SK-N-SH treated with all-trans-retinoic acid at 6 μM for 48 hours (cell line): ENCODE measurements at regions not wholly inside any gene's neighbourhood (a gene's known extent, or its start where the extent isn't known, plus 50 kb on each side); places are given as distances from the start of the nearest gene placed in this dataset.
"Not testable (repeated sequence)": the region's sequence is repeated elsewhere in the genome, so short reads cannot be mapped to it uniquely, and the experiment has no call there.

Experiments used
- ATAC-seq: fragments of 200-7000 bp; cut with Tn5 transposase; 3 replicates; pipeline ENCODE4 v1.9.1; 2020; ENCODE audit warnings: mild to moderate bottlenecking, moderate library complexity
- BACH2 ChIP-seq: fragments of 250-450 bp; sonication (Bioruptor Pico); IDR thresholded peaks from 2 replicates; pipeline ENCODE4 v1.9.0; 2021; ENCODE audit warnings: mild to moderate bottlenecking, borderline replicate concordance
- CREB5 ChIP-seq: fragments of 250-450 bp; sonication (Bioruptor Pico); IDR thresholded peaks from 2 replicates; pipeline ENCODE4 v1.5.1; 2020; ENCODE audit warnings: low read depth, mild to moderate bottlenecking, moderate library complexity
- CSDC2 ChIP-seq: fragments of 250-450 bp; sonication (Bioruptor Pico); IDR thresholded peaks from 2 replicates; pipeline ENCODE4 v1.5.0; 2020; ENCODE audit warnings: mild to moderate bottlenecking, moderate library complexity
- CSRNP3 ChIP-seq: fragments of 250-450 bp; sonication (Bioruptor Pico); IDR thresholded peaks from 2 replicates; pipeline ENCODE4 v1.5.1; 2021; ENCODE audit warnings: mild to moderate bottlenecking, moderate library complexity
- ESRRG ChIP-seq: fragments of 250-450 bp; sonication (Bioruptor Pico); IDR thresholded peaks from 2 replicates; pipeline ENCODE4 v1.6.1; 2021; ENCODE audit warnings: mild to moderate bottlenecking
- GLIS3 ChIP-seq: fragments of 250-450 bp; sonication (Bioruptor Pico); IDR thresholded peaks from 2 replicates; pipeline ENCODE4 v1.5.0; 2020; ENCODE audit warnings: mild to moderate bottlenecking, moderate library complexity
- ISL1 ChIP-seq: fragments of 250-450 bp; sonication (Bioruptor Pico); IDR thresholded peaks from 2 replicates; pipeline ENCODE4 v2.1.2; 2022; ENCODE audit warnings: mild to moderate bottlenecking, moderate library complexity
- OSR1 ChIP-seq: fragments of 250-450 bp; sonication (Bioruptor Pico); IDR thresholded peaks from 2 replicates; pipeline ENCODE4 v1.8.0; 2022; ENCODE audit warnings: moderate library complexity, mild to moderate bottlenecking, inconsistent platforms
- PATZ1 ChIP-seq: fragments of 250-450 bp; sonication (Bioruptor Pico); IDR thresholded peaks from 2 replicates; pipeline ENCODE4 v1.8.0; 2020; ENCODE audit warnings: mild to moderate bottlenecking, moderate library complexity, borderline replicate concordance
- PPARA ChIP-seq: fragments of 250-450 bp; sonication (Bioruptor Pico); IDR thresholded peaks from 2 replicates; pipeline ENCODE4 v1.5.0; 2020; ENCODE audit warnings: mild to moderate bottlenecking, borderline replicate concordance
- RARB ChIP-seq: fragments of 250-450 bp; sonication (Bioruptor Pico); IDR thresholded peaks from 2 replicates; pipeline ENCODE4 v1.8.0; 2021; ENCODE audit warnings: mild to moderate bottlenecking, moderate library complexity
- SNAI2 ChIP-seq: fragments of 250-450 bp; sonication (Bioruptor Pico); IDR thresholded peaks from 2 replicates; pipeline ENCODE4 v1.5.0; 2020; ENCODE audit warnings: mild to moderate bottlenecking, moderate library complexity
- TCF4 ChIP-seq: fragments of 250-450 bp; sonication (Bioruptor Pico); IDR thresholded peaks from 2 replicates; pipeline ENCODE4 v1.8.0; 2021; ENCODE audit warnings: mild to moderate bottlenecking, moderate library complexity, borderline replicate concordance
- TOX ChIP-seq: fragments of 250-450 bp; sonication (Bioruptor Pico); IDR thresholded peaks from 2 replicates; pipeline ENCODE4 v1.8.0; 2021; ENCODE audit warnings: mild to moderate bottlenecking, moderate library complexity, borderline replicate concordance
- TSHZ2 ChIP-seq: fragments of 250-450 bp; sonication (Bioruptor Pico); IDR thresholded peaks from 2 replicates; pipeline ENCODE4 v1.5.0; 2020; ENCODE audit warnings: mild to moderate bottlenecking, moderate library complexity
- ZC3H10 ChIP-seq: fragments of 250-450 bp; sonication (Bioruptor Pico); IDR thresholded peaks from 2 replicates; pipeline ENCODE4 v1.5.1; 2021; ENCODE audit warnings: mild to moderate bottlenecking, moderate library complexity
- ZFP3 ChIP-seq: fragments of 250-450 bp; sonication (Bioruptor Pico); IDR thresholded peaks from 2 replicates; pipeline ENCODE4 v1.5.0; 2020; ENCODE audit warnings: mild to moderate bottlenecking, moderate library complexity
- ZFP30 ChIP-seq: fragments of 450-650 bp; formaldehyde crosslinking; IDR thresholded peaks from 2 replicates; pipeline ENCODE4 v1.5.0; 2022; ENCODE audit warnings: mild to moderate bottlenecking, moderate library complexity
- ZNF565 ChIP-seq: fragments of 450-650 bp; formaldehyde crosslinking; conservative IDR thresholded peaks from 2 replicates; pipeline ENCODE4 v1.5.0; 2020; ENCODE audit warnings: low read depth, mild to moderate bottlenecking, moderate library complexity
- ZNF70 ChIP-seq: fragments of 450-650 bp; formaldehyde crosslinking; IDR thresholded peaks from 2 replicates; pipeline ENCODE4 v1.5.0; 2020; ENCODE audit warnings: mild to moderate bottlenecking, moderate library complexity
- ZNF8 ChIP-seq: fragments of 450-650 bp; formaldehyde crosslinking; IDR thresholded peaks from 2 replicates; pipeline ENCODE4 v1.5.0; 2020; ENCODE audit warnings: mild to moderate bottlenecking, moderate library complexity

- TF ChIP-seq ZNF565 (CRISPR knock-in tag) (no peak), CSRNP3 (no peak), ZC3H10 (CRISPR knock-in tag) (no peak), TOX (no peak), ZFP30 (CRISPR knock-in tag) (no peak), PPARA (CRISPR knock-in tag) (no peak), CREB5 (no peak), TCF4 (CRISPR knock-in tag) (no peak), SNAI2 (CRISPR knock-in tag) (no peak), RARB (no peak)
- no peak for ATAC-seq
These were observed 66.9 kb upstream of the RHOBTB1 start for GRCh38 chr10:61010863-61011262.

GRCh38 chr10:61003069-61003468, 59.1 kb upstream of the RHOBTB1 start:
- not testable (repeated sequence) for ATAC-seq

- no peak for ATAC-seq
- no peak for TF ChIP-seq ZC3H10 (CRISPR knock-in tag)
- no peak for TF ChIP-seq ZNF8 (CRISPR knock-in tag)
- no peak for TF ChIP-seq TOX
- no peak for TF ChIP-seq BACH2 (CRISPR knock-in tag)
- no peak for TF ChIP-seq ISL1 (CRISPR knock-in tag)
- TF ChIP-seq ESRRG = no peak
- TF ChIP-seq CREB5 = no peak
- no peak for TF ChIP-seq GLIS3 (CRISPR knock-in tag)
- no peak for TF ChIP-seq ZFP30 (CRISPR knock-in tag)
- TF ChIP-seq PATZ1 = no peak
- TF ChIP-seq RARB = no peak
- no peak for TF ChIP-seq ZNF565 (CRISPR knock-in tag)
- TF ChIP-seq CSDC2 (CRISPR knock-in tag) = no peak
- no peak for TF ChIP-seq ZFP3 (CRISPR knock-in tag)
- no peak for TF ChIP-seq TCF4 (CRISPR knock-in tag)
- TF ChIP-seq SNAI2 (CRISPR knock-in tag) = no peak
- TF ChIP-seq OSR1 (CRISPR knock-in tag) = no peak
These were observed 57.7 kb upstream of the RHOBTB1 start for GRCh38 chr10:61001731-61002122.

- TF ChIP-seq CSDC2 (CRISPR knock-in tag) = no peak
- TF ChIP-seq, all 23 proteins: peak for 0
- peak; percentile 82 for ATAC-seq
These were observed 57.1 kb upstream of the RHOBTB1 start for GRCh38 chr10:61000769-61001730.

GRCh38 chr10:60998932-60999331, 54.9 kb upstream of the RHOBTB1 start:
- no peak for ATAC-seq

GRCh38 chr10:60994128-60994527, 50.1 kb upstream of the RHOBTB1 start:
- TF ChIP-seq BACH2 (CRISPR knock-in tag) = no peak
- TF ChIP-seq ZFP3 (CRISPR knock-in tag) = no peak
- no peak for TF ChIP-seq ZNF565 (CRISPR knock-in tag)
- no peak for TF ChIP-seq PATZ1
- TF ChIP-seq RARB = no peak
- TF ChIP-seq GLIS3 (CRISPR knock-in tag) = no peak
- TF ChIP-seq TSHZ2 (CRISPR knock-in tag) = no peak
- no peak for TF ChIP-seq ZNF70 (CRISPR knock-in tag)
- no peak for TF ChIP-seq ZC3H10 (CRISPR knock-in tag)
- no peak for TF ChIP-seq ESRRG
- TF ChIP-seq ZFP30 (CRISPR knock-in tag) = no peak
- TF ChIP-seq ZNF8 (CRISPR knock-in tag) = no peak

More at GRCh38 chr10:60998932-60999331, 54.9 kb upstream of the RHOBTB1 start:
- no peak for TF ChIP-seq ZFP3 (CRISPR knock-in tag)

More at GRCh38 chr10:60994128-60994527, 50.1 kb upstream of the RHOBTB1 start:
- no peak for ATAC-seq
